HG03439 (cell line): ENCODE measurements at regions not wholly inside any gene's neighbourhood (a gene's known extent, or its start where the extent isn't known, plus 50 kb on each side); places are given as distances from the start of the nearest gene placed in this dataset.

Experiments
- ATAC-seq: cut with Tn5 transposase; IDR thresholded peaks from one replicate; pipeline ENCODE4 v1.9.1; 2021; ENCODE audit warnings: mild to moderate bottlenecking, moderate library complexity; ENCODE audit not compliant: unreplicated experiment

- ATAC-seq = no peak
These were observed 495.0 kb upstream of the MGMT start for GRCh38 chr10:128972036-128972405.

- no peak for ATAC-seq
These were observed 493.8 kb upstream of the MGMT start for GRCh38 chr10:128973221-128973620.

DNA sequence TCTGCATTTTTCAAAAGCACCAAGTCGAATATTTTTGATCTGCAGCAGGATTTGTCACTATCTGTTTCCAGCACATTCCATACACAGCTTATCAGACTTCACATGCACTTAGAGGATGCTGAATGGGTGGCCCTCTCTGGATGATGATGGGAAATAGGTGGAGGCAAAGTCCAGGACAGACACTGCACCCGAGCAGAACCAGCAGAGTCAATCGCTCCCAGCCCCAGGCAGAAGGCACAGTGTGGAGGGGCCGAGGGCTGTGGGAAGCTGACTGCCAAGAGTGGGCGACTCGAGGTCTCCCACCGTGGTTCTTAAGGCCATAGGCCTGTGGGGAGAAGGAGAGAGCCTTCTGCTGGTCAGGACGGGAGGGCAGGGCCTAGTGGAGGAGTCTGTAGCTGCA, 490.2 kb upstream of the MGMT start:
- no peak for ATAC-seq

GRCh38 chr10:128978211-128978610, 488.8 kb upstream of the MGMT start:
- no peak for ATAC-seq

DNA sequence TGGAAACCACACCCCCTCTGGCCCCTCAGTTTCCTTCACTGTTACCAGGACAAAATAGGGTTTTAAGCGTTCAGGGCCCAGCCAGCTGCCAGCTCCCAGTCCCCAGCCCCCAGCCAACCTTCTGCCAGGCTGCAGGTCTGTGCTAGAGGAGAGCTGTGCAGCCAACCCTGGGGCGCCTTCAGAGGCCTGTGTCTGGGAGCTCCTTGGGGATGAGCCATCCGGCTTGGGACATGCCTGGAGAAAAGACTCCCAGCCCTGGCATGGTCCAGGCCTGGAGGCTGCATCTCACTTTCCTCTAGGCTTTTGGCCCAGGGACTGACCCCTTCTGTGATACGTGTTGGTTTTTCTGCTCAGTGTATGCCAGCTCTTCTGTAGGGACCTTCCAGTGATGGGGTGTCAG, 487.6 kb upstream of the MGMT start:
- no peak for ATAC-seq

DNA sequence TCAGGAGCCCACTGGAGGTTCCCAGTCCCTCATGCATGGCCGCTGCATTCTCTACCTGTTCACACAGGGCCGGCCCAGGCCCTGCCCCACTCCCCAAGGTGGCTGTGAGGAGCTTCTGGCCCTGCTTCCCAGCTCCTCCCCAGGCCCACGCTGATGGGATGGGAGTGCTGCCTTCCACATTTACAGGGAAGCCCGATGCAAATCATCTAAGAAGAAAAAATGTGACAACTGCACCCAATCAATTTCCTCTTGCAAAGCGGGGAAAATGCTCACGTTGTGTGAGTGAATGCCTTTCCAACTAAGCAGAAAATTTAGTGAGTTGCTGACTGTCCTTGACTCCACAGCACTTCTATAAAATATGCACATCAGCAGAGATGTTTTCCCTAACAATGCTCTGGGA, 485.8 kb upstream of the MGMT start:
- no peak for ATAC-seq

DNA sequence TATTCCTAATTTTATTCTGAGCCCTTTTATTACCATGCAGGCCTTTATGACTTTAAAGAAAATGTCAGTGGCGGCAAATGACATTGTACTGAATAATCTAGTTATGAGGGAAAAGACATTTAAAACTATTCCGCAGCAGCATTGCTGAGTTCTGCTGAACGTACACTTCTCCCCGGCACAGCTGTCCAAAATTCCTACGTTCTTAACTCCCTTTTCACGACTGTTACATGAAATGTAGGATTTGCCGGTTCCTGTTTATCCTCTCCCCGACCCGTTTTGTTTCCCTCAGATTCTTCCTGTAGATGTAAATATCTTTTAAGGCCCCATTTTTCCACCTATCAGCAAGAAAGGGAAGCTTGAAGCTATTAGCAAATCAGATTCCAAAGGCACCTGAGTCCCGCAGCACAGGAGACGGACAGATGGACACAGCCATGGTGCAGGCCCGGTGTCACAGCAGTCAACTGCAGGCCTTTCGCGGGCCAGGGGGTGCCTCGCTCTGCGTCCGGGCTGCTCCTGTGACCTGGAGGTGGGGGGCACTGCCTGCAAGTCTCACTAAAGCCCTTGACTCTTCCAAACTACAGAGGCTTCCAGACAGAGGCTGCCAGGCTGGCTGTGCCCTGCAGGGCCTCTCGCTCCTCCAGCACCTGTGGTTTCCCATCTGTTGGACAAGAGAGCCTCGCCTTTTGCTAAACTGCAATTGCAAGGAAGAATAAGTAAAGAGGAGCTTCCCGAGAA, 485.0 kb upstream of the MGMT start:
- ATAC-seq = no peak

- ATAC-seq = no peak
These were observed 484.5 kb upstream of the MGMT start for GRCh38 chr10:128982616-128982915.

DNA sequence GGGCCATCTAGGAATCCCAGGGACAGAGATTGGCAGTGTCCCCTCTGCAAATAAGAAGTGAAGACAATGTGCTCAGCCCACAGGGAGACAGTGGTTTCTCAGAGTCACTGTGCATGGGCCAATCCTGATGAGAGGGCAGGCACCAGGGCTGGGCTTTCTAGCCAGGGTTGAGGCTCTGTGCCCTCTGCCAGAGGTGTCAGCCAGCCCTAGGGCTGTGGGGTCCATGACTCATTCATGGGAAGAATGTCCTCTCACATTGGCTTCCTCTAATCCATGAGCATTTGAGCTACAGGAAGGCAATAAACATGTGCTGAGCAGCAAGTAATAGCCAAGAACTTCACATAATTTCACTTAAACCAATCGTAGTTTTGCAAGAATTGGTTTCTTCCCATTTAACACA, 482.0 kb upstream of the MGMT start:
- no peak for ATAC-seq

- ATAC-seq = no peak
These were observed 476.1 kb upstream of the MGMT start for GRCh38 chr10:128990986-128991385.

DNA sequence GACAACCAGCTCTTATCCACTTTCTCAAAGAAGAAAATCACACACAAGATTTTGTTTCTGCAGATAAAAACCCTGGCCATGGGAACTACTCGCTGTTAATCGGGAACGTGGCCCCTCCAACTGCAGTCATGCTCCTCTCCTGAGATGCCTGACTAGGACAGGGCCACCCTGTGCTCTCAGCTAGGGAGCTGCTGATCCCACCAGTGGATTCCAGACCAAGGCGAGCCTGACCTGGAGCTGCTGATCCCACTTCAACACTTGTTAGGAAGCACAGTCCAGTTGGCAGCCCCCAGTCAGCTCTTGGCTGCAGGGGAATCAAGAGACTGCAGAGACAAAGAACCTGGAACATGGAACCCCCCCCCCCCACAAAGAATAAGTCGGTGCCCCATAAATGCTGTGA, 474.3 kb upstream of the MGMT start:
- ATAC-seq = no peak

DNA sequence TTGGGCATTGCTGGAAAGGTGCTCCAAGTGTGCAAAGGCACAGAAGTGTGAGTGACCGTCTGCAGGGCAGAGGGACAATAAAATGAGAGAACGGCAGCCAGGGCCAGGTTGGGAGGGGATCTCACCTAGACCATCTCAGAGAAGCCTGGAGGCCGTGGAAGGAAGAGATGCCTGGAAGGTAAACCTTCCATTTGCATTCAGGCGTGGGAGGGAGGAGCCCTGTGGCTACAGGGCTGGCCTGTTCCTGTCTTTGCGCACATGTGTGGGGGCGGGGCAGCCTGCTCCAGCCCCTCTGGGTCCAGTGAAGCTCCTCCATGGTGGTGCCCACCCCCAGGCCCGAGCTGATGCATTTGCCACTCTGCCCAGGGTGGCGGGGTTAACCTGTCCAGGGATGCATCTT, 473.6 kb upstream of the MGMT start:
- no peak for ATAC-seq

- no peak for ATAC-seq
These were observed 473.0 kb upstream of the MGMT start for GRCh38 chr10:128993911-128994538.

- ATAC-seq = no peak
These were observed 472.4 kb upstream of the MGMT start for GRCh38 chr10:128994598-128995143.

GRCh38 chr10:128995676-128996075, 471.4 kb upstream of the MGMT start:
- no peak for ATAC-seq

GRCh38 chr10:128996092-128996491, 470.9 kb upstream of the MGMT start:
- ATAC-seq = no peak

- ATAC-seq = no peak
These were observed 468.8 kb upstream of the MGMT start for GRCh38 chr10:128998101-128998805.

GRCh38 chr10:129004398-129004797, 462.6 kb upstream of the MGMT start:
- ATAC-seq = no peak

GRCh38 chr10:129005080-129005479, 462.0 kb upstream of the MGMT start:
- ATAC-seq = no peak

DNA sequence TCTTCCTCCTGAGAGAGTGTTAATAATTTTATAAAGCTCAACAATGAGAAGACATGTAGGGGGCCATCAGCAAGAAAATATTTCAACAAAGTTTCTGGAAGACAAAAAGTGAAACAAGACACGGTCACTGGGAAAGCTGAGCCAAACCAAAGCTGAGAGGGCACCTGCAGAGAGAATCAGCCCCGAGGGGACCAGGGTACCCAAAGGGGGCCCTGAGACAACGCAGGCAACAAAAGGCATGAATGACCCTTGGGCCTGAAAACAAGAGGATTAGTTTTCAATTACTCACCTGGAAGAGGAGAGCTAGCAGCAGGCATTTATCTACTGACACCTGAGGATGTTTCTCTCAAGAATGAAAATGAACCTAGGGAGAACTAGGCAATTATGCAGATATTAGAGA, 461.2 kb upstream of the MGMT start:
- no peak for ATAC-seq

- ATAC-seq = no peak
These were observed 448.5 kb upstream of the MGMT start for GRCh38 chr10:129018511-129018910.

- ATAC-seq = no peak
These were observed 446.2 kb upstream of the MGMT start for GRCh38 chr10:129020651-129021330.
